GM12891 (cell line): ENCODE measurements at regions not wholly inside any gene's neighbourhood (a gene's known extent, or its start where the extent isn't known, plus 50 kb on each side); places are given as distances from the start of the nearest gene placed in this dataset.

ENCODE experiments used
- DNase-seq: peaks from one replicate; pipeline ENCODE4 v3.0.0; 2011; ENCODE audit warnings: low spot score; ENCODE audit not compliant: insufficient read length
- FAIRE-seq: peaks from 2 replicates; lab custom pipeline; 2011; peaks lifted over from hg19 to GRCh38; lab: Jason Lieb, UNC
- PAX5 ChIP-seq: IDR thresholded peaks from 2 replicates; pipeline ENCODE4 v1.6.1; 2011; ENCODE audit warnings: low read length, moderate library complexity, mild to moderate bottlenecking; ENCODE audit not compliant: insufficient read depth, severe bottlenecking
- POLR2A ChIP-seq: IDR thresholded peaks from 2 replicates; pipeline ENCODE4 v1.6.1; 2011; ENCODE audit warnings: low read depth, low read length, control low read depth
- POLR2AphosphoS5 ChIP-seq: IDR thresholded peaks from 2 replicates; pipeline ENCODE4 v1.6.1; 2011; ENCODE audit warnings: low read depth, low read length, control low read depth
- POU2F2 ChIP-seq: IDR thresholded peaks from 2 replicates; pipeline ENCODE4 v1.6.1; 2011; ENCODE audit warnings: low read depth, mild to moderate bottlenecking, control low read depth, low read length, moderate library complexity
- SPI1 ChIP-seq: IDR thresholded peaks from 2 replicates; pipeline ENCODE4 v1.6.1; 2011; ENCODE audit warnings: low read depth, low read length, control low read depth
- TAF1 ChIP-seq: IDR thresholded peaks from 2 replicates; pipeline ENCODE4 v1.6.1; 2011; ENCODE audit warnings: low read depth, low read length, control low read depth

DNA sequence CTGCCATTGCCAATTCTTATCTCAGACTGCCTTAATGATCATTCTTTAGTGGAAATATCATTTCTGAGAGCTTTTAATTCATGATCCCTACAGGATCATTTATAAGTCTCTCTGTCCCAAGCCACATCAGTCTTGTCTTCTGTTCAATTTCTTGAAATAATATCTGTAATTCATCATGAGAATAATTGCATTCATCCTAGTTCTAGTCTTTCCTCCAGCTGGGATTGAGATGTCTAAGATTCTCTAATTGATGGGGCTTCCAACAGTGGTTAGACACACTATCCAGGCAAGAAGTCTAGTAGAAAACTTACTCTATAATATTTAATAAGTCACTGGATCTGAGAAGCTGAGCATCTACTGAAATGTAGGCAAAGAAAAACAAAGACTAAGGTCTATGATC lies 854.7 kb upstream of the ADGRL3 start:
- DNase-seq (no peak), FAIRE-seq (no peak)
- TF ChIP-seq SPI1 (no peak), TAF1 (no peak), POU2F2 (no peak), POLR2AphosphoS5 (no peak), PAX5 (no peak)

DNA sequence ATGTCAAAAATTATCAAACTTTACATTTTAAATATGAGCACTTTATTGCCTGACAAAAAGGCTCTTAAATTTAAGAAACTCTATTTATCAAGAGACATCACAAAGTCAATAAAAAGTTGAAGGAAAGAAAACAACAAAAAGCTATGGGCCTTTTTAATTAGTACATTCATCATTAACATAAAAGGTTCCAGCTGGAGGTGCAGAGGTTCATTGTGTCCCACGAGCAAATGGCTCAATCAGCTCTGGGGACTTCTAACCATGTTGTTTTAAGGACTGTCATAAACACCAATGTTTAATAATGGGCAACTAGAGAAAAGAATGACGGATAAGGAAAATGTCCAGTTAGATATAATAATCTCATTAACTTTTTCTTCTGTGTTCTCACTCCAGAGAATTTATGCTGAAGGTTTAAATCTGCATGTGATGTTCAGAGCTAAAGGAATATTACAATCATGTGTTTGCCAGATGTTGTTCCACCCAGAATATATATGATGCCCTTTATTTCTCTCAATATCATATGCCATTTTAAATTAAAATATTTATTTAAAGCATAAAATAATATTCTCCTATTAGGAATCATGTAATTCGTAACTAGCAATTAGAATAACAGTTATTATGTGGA lies 840.3 kb upstream of the ADGRL3 start:
- FAIRE-seq (no peak), DNase-seq (no peak)
- TF ChIP-seq POLR2AphosphoS5 = no peak
- no peak for TF ChIP-seq PAX5
- no peak for TF ChIP-seq POU2F2
- TF ChIP-seq TAF1 = no peak
- TF ChIP-seq SPI1 = no peak
- no peak for TF ChIP-seq POLR2A

DNA sequence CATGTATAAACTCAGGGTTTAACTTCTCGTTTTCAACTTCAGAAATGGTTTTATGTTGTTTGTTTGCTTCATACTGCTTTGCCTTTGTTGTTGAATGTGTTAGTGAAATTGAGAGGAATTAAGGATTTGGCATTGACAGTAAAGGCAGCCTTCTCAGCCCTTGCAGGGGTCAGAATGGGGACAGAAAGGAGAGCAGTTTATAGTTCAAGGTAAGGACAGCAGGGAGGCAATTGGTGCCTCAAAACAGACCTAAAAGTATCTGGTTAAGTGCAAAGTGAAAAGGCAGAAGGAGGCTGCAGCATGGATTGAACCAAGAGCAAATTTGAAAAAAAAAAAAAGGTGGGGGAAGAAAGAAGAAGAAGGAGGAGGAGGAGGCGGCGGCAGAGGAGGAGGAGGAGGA lies 835.0 kb upstream of the ADGRL3 start:
- no peak for DNase-seq
- no peak for FAIRE-seq
- no peak for TF ChIP-seq SPI1
- TF ChIP-seq POLR2AphosphoS5 = no peak
- TF ChIP-seq POU2F2 = no peak
- no peak for TF ChIP-seq PAX5
- TF ChIP-seq TAF1 = no peak
- TF ChIP-seq POLR2A = no peak

DNA sequence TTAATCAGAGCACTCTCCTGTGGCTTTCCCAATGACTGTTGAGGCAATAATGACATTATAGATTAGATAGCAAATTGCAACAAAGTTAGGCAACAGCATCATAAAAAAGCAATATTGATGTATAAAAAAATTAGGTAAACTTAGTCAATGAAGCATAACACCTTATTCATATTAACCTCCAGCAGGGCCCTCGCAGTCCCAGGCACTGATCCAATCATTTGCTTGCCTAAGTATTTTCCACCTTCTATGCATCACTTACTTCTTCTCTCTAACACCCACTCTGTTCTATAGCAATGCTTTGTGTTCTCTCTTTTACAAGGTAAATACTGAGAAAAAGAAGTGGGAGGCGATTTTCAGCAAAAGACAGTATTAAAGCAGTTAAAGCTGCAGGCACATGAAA lies 833.5 kb upstream of the ADGRL3 start:
- no peak for TF ChIP-seq TAF1
- no peak for TF ChIP-seq POLR2A
- no peak for TF ChIP-seq SPI1
- TF ChIP-seq POLR2AphosphoS5 = no peak
- no peak for TF ChIP-seq POU2F2
- no peak for TF ChIP-seq PAX5
- no peak for FAIRE-seq
- no peak for DNase-seq

DNA sequence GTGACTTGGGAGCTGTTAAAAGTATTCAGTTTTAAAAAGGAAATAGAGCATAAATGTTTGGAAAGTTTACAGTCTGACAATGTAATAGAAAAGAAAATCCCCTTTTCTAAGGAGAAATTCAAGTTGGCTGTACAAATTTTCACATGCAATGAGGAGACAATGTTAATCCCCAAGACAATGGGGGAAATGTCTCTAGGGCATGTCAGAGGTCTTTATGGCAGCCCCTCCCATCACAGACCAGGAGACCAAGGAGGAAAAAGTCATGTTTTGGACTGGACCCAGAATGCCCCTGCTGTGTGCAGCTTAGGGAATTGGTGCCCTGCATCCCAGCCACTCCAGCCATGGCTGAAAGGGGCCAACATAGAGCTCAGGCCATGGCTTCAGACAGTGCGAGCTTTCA lies 831.1 kb upstream of the ADGRL3 start:
- DNase-seq = no peak
- FAIRE-seq = no peak
- no peak for TF ChIP-seq POLR2AphosphoS5
- no peak for TF ChIP-seq SPI1
- TF ChIP-seq POU2F2 = no peak
- TF ChIP-seq POLR2A = no peak
- no peak for TF ChIP-seq PAX5
- TF ChIP-seq TAF1 = no peak

DNA sequence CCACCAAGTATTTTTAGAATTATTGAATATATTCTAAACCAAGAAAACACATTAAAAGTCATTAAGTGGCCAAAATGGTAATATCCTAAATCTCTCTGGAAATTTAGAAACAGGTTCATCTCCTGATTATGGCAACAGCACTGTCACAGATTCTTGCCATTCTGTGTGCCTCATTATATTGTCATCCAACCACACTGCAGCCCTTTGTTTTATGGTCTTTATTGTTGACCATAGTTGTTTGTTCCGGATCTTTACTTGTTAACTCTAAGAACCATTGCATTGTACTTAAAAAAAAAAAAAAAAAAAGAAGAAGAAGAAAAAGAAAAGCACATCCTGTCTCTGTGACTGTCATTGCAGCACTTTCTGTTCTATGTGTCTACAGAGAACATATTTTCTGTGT lies 822.1 kb upstream of the ADGRL3 start:
- no peak for FAIRE-seq
- TF ChIP-seq POLR2A (no peak), POU2F2 (no peak), PAX5 (no peak), POLR2AphosphoS5 (no peak), TAF1 (no peak), SPI1 (no peak)

DNA sequence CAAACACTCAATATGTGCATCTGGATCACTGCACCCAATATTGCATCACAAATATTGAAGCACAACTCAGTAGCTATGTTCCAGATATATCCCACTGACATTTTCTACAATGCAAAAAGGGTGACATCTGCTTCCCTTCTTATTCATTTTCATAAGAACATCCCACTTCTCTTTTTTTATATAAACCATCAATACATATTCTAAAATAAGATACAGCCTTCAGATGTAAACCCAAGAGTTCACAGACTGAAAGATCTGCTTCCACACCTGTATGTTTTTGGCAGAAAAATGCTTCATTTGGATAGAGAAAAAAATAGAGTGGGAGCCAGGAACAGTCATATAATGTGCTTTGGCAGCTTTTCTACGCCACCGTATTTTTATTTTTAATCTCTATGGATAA lies 815.6 kb upstream of the ADGRL3 start:
- no peak for TF ChIP-seq SPI1
- TF ChIP-seq POU2F2 = no peak
- no peak for TF ChIP-seq POLR2A
- no peak for TF ChIP-seq POLR2AphosphoS5
- TF ChIP-seq PAX5 = no peak
- TF ChIP-seq TAF1 = no peak
- FAIRE-seq (no peak), DNase-seq (no peak)

More for the DNA sequence above, 822.1 kb upstream of the ADGRL3 start:
- no peak for DNase-seq

DNA sequence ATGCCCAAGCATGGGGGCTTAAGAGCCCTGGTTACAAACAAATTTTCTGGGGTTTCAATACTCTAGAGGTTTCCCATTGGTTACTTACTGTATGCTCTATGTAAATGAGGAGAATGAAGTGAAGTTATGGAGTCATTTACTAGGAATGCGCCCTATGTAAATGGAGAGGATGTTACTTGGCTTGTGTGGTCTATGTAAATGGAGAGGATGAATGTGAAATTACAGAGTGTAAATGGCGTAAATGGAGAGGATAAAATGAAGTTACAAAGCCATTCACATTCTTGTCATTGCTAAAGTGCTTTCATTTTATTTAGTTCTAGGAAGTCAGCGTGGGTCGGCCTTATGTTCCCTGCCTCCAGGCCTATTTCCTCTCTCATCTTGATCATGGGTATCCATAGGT lies 810.5 kb upstream of the ADGRL3 start:
- FAIRE-seq (no peak), DNase-seq (no peak)

DNA sequence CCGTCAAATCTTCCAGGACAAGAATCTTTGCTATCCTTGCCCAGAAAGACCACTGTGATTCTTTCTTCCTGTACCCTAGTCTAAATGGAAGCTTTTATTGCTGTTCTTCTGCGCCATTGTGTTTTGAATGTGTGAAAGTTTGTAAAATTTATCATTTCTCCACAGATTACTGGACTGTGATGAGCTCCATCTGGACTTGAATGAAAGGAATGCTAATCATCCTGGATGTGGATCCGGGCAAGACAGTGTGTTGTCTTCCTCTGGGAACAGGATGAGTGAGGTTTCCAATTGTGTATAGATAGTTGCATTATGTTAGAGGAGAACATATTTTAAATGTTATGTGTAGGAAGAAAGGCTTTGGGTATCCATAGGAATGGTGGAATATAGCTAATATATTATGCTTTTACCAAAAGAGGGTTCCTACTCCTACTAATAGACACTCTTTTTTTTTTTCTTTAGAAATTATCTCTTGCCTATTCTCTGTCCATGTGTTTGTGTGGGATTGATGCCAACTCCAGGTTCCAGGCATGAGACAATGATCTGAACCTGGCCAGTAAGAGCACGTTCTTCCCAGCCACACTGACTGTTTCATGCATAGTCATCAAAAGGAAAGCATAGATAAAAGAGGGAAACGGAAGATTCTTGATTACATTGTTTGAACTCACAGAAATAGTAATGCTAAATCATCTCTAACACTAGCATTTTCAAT lies 803.6 kb upstream of the ADGRL3 start:
- TF ChIP-seq SPI1 (no peak), TAF1 (no peak), POLR2A (no peak), PAX5 (no peak), POLR2AphosphoS5 (no peak), POU2F2 (no peak)
- no peak for FAIRE-seq
- no peak for DNase-seq

More for the DNA sequence above, 810.5 kb upstream of the ADGRL3 start:
- TF ChIP-seq TAF1 (no peak), POU2F2 (no peak), POLR2AphosphoS5 (no peak), POLR2A (no peak), SPI1 (no peak), PAX5 (no peak)
